ENCODE measurements at regions not wholly inside any gene's neighbourhood (a gene's known extent, or its start where the extent isn't known, plus 50 kb on each side); places are given as distances from the start of the nearest gene placed in this dataset.

GRCh38 chr22:48957311-48957986, 870.2 kb downstream of the BRD1 start:
- no peak for TF ChIP-seq Cebpa-rat (IDR thresholded peaks at IDR 0.05)
- Histone ChIP-seq H3K4me2 (no peak overlapping the region), H4K20me1 (peaks cover 0 to 25% (median 6%) of the 10 kb centered on the region in 11 experiments; a peak in 10 of 22 replicates)

DNA sequence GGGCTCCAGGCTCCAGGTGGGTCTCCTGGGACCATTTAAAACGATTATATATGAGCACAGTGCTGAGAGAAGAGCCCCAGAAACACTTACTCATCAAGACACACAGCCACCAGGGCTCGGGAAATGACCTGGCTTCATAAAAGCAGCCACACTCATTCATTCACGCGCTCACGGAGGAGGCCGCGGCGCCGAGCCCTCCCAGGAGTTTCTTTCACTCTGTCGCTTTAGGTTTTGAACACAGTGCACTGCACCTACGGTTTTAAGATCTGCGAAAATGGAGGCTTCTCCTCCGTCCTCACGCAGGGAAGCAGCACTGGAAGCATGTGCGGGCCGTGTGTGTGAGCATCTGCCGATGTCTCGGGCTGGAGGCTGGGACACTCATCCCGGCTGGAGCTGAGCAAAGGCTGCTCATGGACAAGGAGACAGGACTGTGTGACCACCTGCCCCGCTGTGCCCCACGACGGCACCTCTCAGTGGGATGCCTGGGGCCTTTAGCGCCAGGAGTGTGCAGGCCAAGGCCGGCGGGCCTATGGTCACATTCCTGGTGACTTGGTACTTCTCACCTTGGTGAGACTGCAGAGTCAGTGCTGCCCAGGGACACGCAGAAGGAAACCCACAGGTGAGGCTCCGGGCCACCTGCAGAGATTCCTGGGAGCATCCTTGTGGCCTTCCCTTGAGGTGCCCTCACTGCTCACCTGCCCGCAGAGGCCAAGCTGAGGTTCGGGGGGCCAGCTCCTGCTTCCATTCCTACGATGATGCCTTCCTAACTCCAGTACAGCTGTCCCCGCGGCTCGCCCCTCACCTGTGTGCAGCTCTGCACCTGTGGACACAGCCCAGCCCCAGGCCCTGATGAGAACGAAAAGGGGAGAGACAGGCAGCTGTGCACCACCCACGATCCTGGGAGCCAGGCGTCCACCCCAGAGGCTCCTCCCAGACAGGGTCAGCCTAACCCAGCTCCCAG, 872.0 kb downstream of the BRD1 start:
- Histone ChIP-seq H3K27me3 (peaks cover 30 to 54% (median 41%) of the 10 kb centered on the region in 11 experiments), H3K36me3 (no peaks in the 10 kb centered on the region), H4K20me1 (peaks cover 0 to 43% (median 15%) of the 10 kb centered on the region in 11 experiments; a peak in 12 of 22 replicates), H3K4me3 (no peak overlapping the region), H3K9me3 (replicated peaks in 1 of 11) (no peaks in the 10 kb centered on the region), H3K4me2 (no peak overlapping the region), H3K27ac (no peak overlapping the region), H3K9ac (no peak overlapping the region), H3K4me1 (peaks cover 0 to 1% (median under 1%) of the 10 kb centered on the region in 10 experiments; a peak in 7 of 20 replicates)
- no peak for TF ChIP-seq Cebpa-rat (IDR thresholded peaks at IDR 0.05)

More at GRCh38 chr22:48957311-48957986, 870.2 kb downstream of the BRD1 start:
- Histone ChIP-seq H3K27me3 (peaks cover 12 to 40% (median 23%) of the 10 kb centered on the region in 11 experiments; a peak in 21 of 22 replicates), H3K9me3 (replicated peaks in 1 of 11) (peaks cover 0 to 18% (median 0%) of the 10 kb centered on the region in 11 experiments; a peak in 9 of 22 replicates), H3K27ac (no peak overlapping the region), H3K36me3 (no peaks in the 10 kb centered on the region), H3K4me1 (no peaks in the 10 kb centered on the region; a peak in 1 of 20 replicates), H3K4me3 (no peak overlapping the region), H3K9ac (no peak overlapping the region)

- TF ChIP-seq Cebpa-rat (IDR thresholded peaks at IDR 0.05): no peak
- Histone ChIP-seq H3K4me2 (no peak overlapping the region), H3K4me3 (no peak overlapping the region), H3K4me1 (peaks cover 6 to 9% (median 8%) of the 10 kb centered on the region in 10 experiments), H3K27ac (no peak overlapping the region), H4K20me1 (peaks cover 0 to 50% (median 22%) of the 10 kb centered on the region in 11 experiments; a peak in 12 of 22 replicates), H3K9ac (no peak overlapping the region), H3K9me3 (replicated peaks in 1 of 11) (no peaks in the 10 kb centered on the region), H3K36me3 (no peaks in the 10 kb centered on the region), H3K27me3 (peaks cover 38 to 61% (median 49%) of the 10 kb centered on the region in 11 experiments)
Measured at GRCh38 chr22:48954781-48955311, 872.8 kb downstream of the BRD1 start.

- TF ChIP-seq Cebpa-rat (IDR thresholded peaks at IDR 0.05): no peak
- H3K9ac ChIP-seq: no peak overlapping the region
- H3K9me3 ChIP-seq (replicated peaks in 1 of 11): no peaks in the 10 kb centered on the region
- H3K36me3 ChIP-seq: no peaks in the 10 kb centered on the region
- H3K4me2 ChIP-seq: no peak overlapping the region
- H3K27me3 ChIP-seq: peaks cover 39 to 70% (median 58%) of the 10 kb centered on the region in 11 experiments
- no peak overlapping the region for H3K4me3 ChIP-seq
- H3K27ac ChIP-seq: no peak overlapping the region
- peaks cover 14 to 19% (median 17%) of the 10 kb centered on the region in 10 experiments for H3K4me1 ChIP-seq
- H4K20me1 ChIP-seq: peaks cover 0 to 54% (median 27%) of the 10 kb centered on the region in 11 experiments; a peak in 12 of 22 replicates
Measured at GRCh38 chr22:48953830-48954229, 873.8 kb downstream of the BRD1 start.

- peaks cover 14 to 23% (median 19%) of the 10 kb centered on the region in 10 experiments for H3K4me1 ChIP-seq
- H4K20me1 ChIP-seq: peaks cover 0 to 60% (median 27%) of the 10 kb centered on the region in 11 experiments; a peak in 12 of 22 replicates
- H3K27me3 ChIP-seq: peaks cover 45 to 73% (median 64%) of the 10 kb centered on the region in 11 experiments
- H3K27ac ChIP-seq: no peak overlapping the region
- H3K36me3 ChIP-seq: no peaks in the 10 kb centered on the region
- H3K4me2 ChIP-seq: no peak overlapping the region
- H3K4me3 ChIP-seq: no peak overlapping the region
- no peaks in the 10 kb centered on the region for H3K9me3 ChIP-seq (replicated peaks in 1 of 11)
- TF ChIP-seq Cebpa-rat (IDR thresholded peaks at IDR 0.05): no peak
- no peak overlapping the region for H3K9ac ChIP-seq
Measured at GRCh38 chr22:48953103-48953720, 874.5 kb downstream of the BRD1 start.

DNA sequence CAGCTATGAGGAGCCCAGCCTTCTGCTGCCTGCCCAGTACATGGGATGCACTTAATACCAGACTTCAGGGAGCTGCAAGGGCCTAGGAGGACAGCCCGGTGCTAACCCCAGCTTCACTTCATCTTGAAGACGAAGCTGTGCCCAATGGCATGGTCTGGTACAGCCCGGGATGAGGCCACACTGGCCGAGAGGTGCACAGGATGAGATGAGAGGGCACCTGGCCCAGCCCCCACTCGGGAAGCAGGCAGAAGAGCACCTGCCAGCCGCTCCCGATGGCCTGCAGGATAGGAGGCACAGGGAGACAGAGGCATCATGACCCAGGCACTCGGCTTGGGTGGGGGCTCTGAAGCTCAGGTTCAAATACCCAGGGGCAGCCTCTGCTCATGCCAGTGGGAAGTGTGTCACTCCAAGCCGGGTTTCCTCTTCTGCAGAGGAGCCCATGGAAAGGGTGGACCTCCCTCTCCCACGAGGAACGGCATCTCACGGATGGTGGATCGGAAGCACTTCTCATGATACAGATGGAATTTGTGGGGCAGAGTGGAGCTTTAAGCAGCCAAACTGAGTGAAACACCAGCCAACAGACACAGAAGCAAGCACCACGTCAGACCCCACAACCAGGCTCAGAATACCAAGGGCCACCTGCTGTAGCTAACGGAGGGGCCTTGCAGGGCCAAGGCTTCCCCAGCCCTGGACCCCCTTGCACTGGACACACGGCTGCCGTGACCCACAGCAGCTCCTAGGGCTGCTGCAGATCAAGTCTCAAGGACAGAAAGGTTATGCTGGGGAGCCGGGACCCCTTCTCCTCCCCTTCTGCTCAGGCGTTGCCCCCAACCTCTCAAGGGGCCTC, 875.2 kb downstream of the BRD1 start:
- Histone ChIP-seq H3K27me3 (peaks cover 53 to 80% (median 71%) of the 10 kb centered on the region in 11 experiments), H3K4me3 (no peak overlapping the region), H3K27ac (no peak overlapping the region), H3K4me2 (no peak overlapping the region), H3K4me1 (peaks cover 14 to 23% (median 19%) of the 10 kb centered on the region in 10 experiments), H3K9me3 (replicated peaks in 1 of 11) (no peaks in the 10 kb centered on the region), H4K20me1 (peaks cover 0 to 64% (median 27%) of the 10 kb centered on the region in 11 experiments; a peak in 12 of 22 replicates), H3K36me3 (no peaks in the 10 kb centered on the region), H3K9ac (no peak overlapping the region)
- TF ChIP-seq Cebpa-rat (IDR thresholded peaks at IDR 0.05): no peak

DNA sequence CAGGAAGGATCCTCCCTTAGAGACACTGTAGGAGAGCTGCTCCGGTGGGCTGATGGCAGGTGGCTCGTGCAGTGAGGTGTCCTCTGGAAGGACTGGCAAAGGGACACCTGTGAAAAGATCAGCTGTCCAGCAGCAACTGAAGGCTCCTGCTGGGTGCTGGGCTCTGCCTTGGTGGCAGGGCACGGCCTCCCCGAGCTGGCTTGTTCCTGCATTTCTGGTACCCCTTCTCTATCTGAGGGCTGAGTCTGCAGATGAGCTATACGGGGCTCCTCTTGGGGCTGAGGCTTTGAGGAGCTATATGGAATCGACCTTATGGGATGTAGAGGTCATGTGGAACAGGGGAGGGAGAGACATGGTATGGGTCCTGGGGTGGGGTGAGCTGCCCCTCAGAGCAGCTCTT, 875.8 kb downstream of the BRD1 start:
- Histone ChIP-seq H3K9ac (no peak overlapping the region), H3K4me3 (no peak overlapping the region), H3K9me3 (replicated peaks in 1 of 11) (no peaks in the 10 kb centered on the region), H3K4me2 (no peak overlapping the region), H3K36me3 (no peaks in the 10 kb centered on the region), H4K20me1 (peaks cover 0 to 64% (median 27%) of the 10 kb centered on the region in 11 experiments; a peak in 12 of 22 replicates), H3K27me3 (peaks cover 54 to 84% (median 75%) of the 10 kb centered on the region in 11 experiments), H3K4me1 (peaks cover 14 to 23% (median 19%) of the 10 kb centered on the region in 10 experiments), H3K27ac (no peak overlapping the region)
- TF ChIP-seq Cebpa-rat (IDR thresholded peaks at IDR 0.05): no peak
